ENCODE measurements at regions not wholly inside any gene's neighbourhood (a gene's known extent, or its start where the extent isn't known, plus 50 kb on each side); places are given as distances from the start of the nearest gene placed in this dataset.
"Not testable (repeated sequence)": the region's sequence is repeated elsewhere in the genome, so short reads cannot be mapped to it uniquely, and the experiment has no call there.

GRCh38 chr1:88514544-88515060 lies 169.5 kb upstream of the PKN2 start:
- no peaks in the 10 kb centered on the region for H3K9me3 ChIP-seq (replicated peaks in 1 of 2; ENCODE audit: control insufficient read depth in 1 of 2, insufficient read depth in 1 of 2, low read length in 2 of 2)
- no peak overlapping the region for H3K4me2 ChIP-seq (replicated peaks; ENCODE audit: extremely low read depth, low read length, poor library complexity, severe bottlenecking)
- intact Hi-C loops (cut with micrococcal nuclease) = no loop called here
- Mint-ChIP-seq H3K27ac (no peak overlapping the region), H3K4me1 (no peaks in the 10 kb centered on the region), H3K4me3 (no peak overlapping the region), H3K27me3 (ENCODE audit: low read depth in 3 of 3) (no peaks in the 10 kb centered on the region), H3K36me3 (no peaks in the 10 kb centered on the region), H3K9me3 (peaks cover 0 to 3% (median 2%) of the 10 kb centered on the region in 7 donors)
- DNase-seq = no peak
- H3K4me1 ChIP-seq (ENCODE audit: control insufficient read depth in 1 of 2, insufficient read depth in 2 of 2, low read length in 2 of 2) = no peaks in the 10 kb centered on the region
- WGBS (ENCODE audit: insufficient coverage) = no CpG with 5 or more reads among the region's 1 CpG
- H3K27ac ChIP-seq (ENCODE audit: low read depth in 1 of 2, low read length in 2 of 2) = no peak overlapping the region
- H3K79me2 ChIP-seq (ENCODE audit: insufficient read depth, low read length) = no peaks in the 10 kb centered on the region
- H2AFZ ChIP-seq (ENCODE audit: insufficient read depth, low read depth, low read length, poor library complexity, severe bottlenecking) = no peak overlapping the region
- H3K36me3 ChIP-seq (replicated peaks in 1 of 2; ENCODE audit: control insufficient read depth in 1 of 2, insufficient read depth in 2 of 2, low read length in 2 of 2) = no peaks in the 10 kb centered on the region
- no peaks in the 10 kb centered on the region for H3K27me3 ChIP-seq (ENCODE audit: control insufficient read depth in 2 of 2, insufficient read depth in 2 of 2, low read length in 2 of 2)
- no peaks in the 10 kb centered on the region for H4K20me1 ChIP-seq (ENCODE audit: insufficient read depth, low read length)
- no peak overlapping the region for H3K4me3 ChIP-seq (replicated peaks in 1 of 3; ENCODE audit: low read depth in 2 of 3, low read length in 3 of 3)
- H3K9ac ChIP-seq (ENCODE audit: insufficient read depth, low read length, poor library complexity, severe bottlenecking) = no peak overlapping the region
- TF ChIP-seq CTCF (IDR thresholded peaks at IDR 0.05) = no peak

- H3K9ac ChIP-seq (ENCODE audit: insufficient read depth, low read length, poor library complexity, severe bottlenecking); H3K9me3 ChIP-seq (replicated peaks in 1 of 2; ENCODE audit: control insufficient read depth in 1 of 2, insufficient read depth in 1 of 2, low read length in 2 of 2); H4K20me1 ChIP-seq (ENCODE audit: insufficient read depth, low read length); H3K4me1 Mint-ChIP-seq; H3K27ac Mint-ChIP-seq; H3K79me2 ChIP-seq (ENCODE audit: insufficient read depth, low read length); H3K4me1 ChIP-seq (ENCODE audit: control insufficient read depth in 1 of 2, insufficient read depth in 2 of 2, low read length in 2 of 2); H3K36me3 Mint-ChIP-seq; H3K27me3 ChIP-seq (ENCODE audit: control insufficient read depth in 2 of 2, insufficient read depth in 2 of 2, low read length in 2 of 2); H3K27me3 Mint-ChIP-seq (ENCODE audit: low read depth in 3 of 3); H3K4me3 ChIP-seq (replicated peaks in 1 of 3; ENCODE audit: low read depth in 2 of 3, low read length in 3 of 3); H3K4me3 Mint-ChIP-seq; H3K4me2 ChIP-seq (replicated peaks; ENCODE audit: extremely low read depth, low read length, poor library complexity, severe bottlenecking); H3K36me3 ChIP-seq (replicated peaks in 1 of 2; ENCODE audit: control insufficient read depth in 1 of 2, insufficient read depth in 2 of 2, low read length in 2 of 2); H2AFZ ChIP-seq (ENCODE audit: insufficient read depth, low read depth, low read length, poor library complexity, severe bottlenecking); H3K9me3 Mint-ChIP-seq; H3K27ac ChIP-seq (ENCODE audit: low read depth in 1 of 2, low read length in 2 of 2); intact Hi-C loops (cut with micrococcal nuclease); DNase-seq: not testable (repeated sequence)
- WGBS (ENCODE audit: insufficient coverage) = no CpG with 5 or more reads among the region's 1 CpG
These were observed 166.6 kb upstream of the PKN2 start for GRCh38 chr1:88517499-88517898.

Data from CD14-positive monocyte (primary cell).